A549 (cell line): ENCODE measurements at regions not wholly inside any gene's neighbourhood (a gene's known extent, or its start where the extent isn't known, plus 50 kb on each side); places are given as distances from the start of the nearest gene placed in this dataset.

Experiments used
- ATOH8 ChIP-seq: fragments of 250-450 bp; sonication (Bioruptor Pico); IDR thresholded peaks from 2 replicates; pipeline ENCODE4 v1.5.0; 2020; ENCODE audit warnings: low read depth, mild to moderate bottlenecking, moderate library complexity
- POLR2A ChIP-seq: IDR thresholded peaks from 2 replicates; pipeline ENCODE4 v1.6.1; 2012; ENCODE audit warnings: mild to moderate bottlenecking, low read length

- TF ChIP-seq POLR2A (no peak), ATOH8 (no peak)
Measured at GRCh38 chr13:39272994-39273393, 234.7 kb downstream of the NHLRC3 start.
